K562 (cell line): ENCODE measurements at regions not wholly inside any gene's neighbourhood (a gene's known extent, or its start where the extent isn't known, plus 50 kb on each side); places are given as distances from the start of the nearest gene placed in this dataset.
"Not testable (repeated sequence)": the region's sequence is repeated elsewhere in the genome, so short reads cannot be mapped to it uniquely, and the experiment has no call there.

Experiments
- BRCA1 ChIP-seq, 2 experiments: fragments of 450-650 bp in 1 of 2; sonication (generic) in 1 of 2; formaldehyde crosslinking in 1 of 2; IDR thresholded peaks; 2 replicates each; pipeline versions ENCODE4 v1.5.0 to v1.6.1; 2017 to 2020; ENCODE audit warnings: mild to moderate bottlenecking in 1 of 2, missing genetic modification reagents in 1 of 2
- CTCF ChIP-seq, 3 experiments: IDR thresholded peaks in 2 of 3; conservative IDR thresholded peaks in 1 of 3; 2 replicates each; pipeline ENCODE4 v1.5.1; 2011 to 2012; ENCODE audit warnings: low read length in 3 of 3, mild to moderate bottlenecking in 3 of 3, control low read depth in 2 of 3, improper control_type of control experiment in 1 of 3, inconsistent platforms in 1 of 3, low read depth in 1 of 3, mixed read lengths in 1 of 3, moderate library complexity in 1 of 3; ENCODE audit not compliant: insufficient read depth in 2 of 3
- JUNB ChIP-seq: fragments of 450-650 bp; formaldehyde crosslinking; conservative IDR thresholded peaks from 2 replicates; pipeline ENCODE4 v1.4.0; 2020; ENCODE audit warnings: mild to moderate bottlenecking
- POLR2A ChIP-seq: fragments of 450-650 bp; conservative IDR thresholded peaks from 2 replicates; pipeline ENCODE4 v1.6.1; 2016
- POLR2AphosphoS5 ChIP-seq: IDR thresholded peaks from 2 replicates; pipeline ENCODE4 v1.6.1; 2011; ENCODE audit warnings: mild to moderate bottlenecking, low read depth, low read length, moderate library complexity; ENCODE audit not compliant: control insufficient read depth, insufficient read depth
- SIN3B ChIP-seq: fragments of 450-650 bp; IDR thresholded peaks from 2 replicates; pipeline ENCODE4 v1.6.1; 2017; ENCODE audit warnings: low read depth, mild to moderate bottlenecking, moderate library complexity
- ZSCAN29 ChIP-seq: fragments of 450-650 bp; IDR thresholded peaks from 2 replicates; pipeline ENCODE4 v1.6.1; 2017

GRCh38 chr9:39503178-39503577 is 147.7 kb downstream of the SPATA31A1 start:
- not testable (repeated sequence) for TF ChIP-seq POLR2AphosphoS5; CTCF (IDR thresholded peaks at IDR 0.05 in 2 of 3, conservative IDR thresholded peaks at IDR 0.05 in 1 of 3; ENCODE audit: insufficient read depth in 2 of 3, low read depth in 1 of 3, low read length in 3 of 3); JUNB (CRISPR knock-in tag); ZSCAN29; POLR2A; BRCA1 (IDR thresholded peaks at IDR 0.05); BRCA1 (CRISPR knock-in tag; IDR thresholded peaks at IDR 0.05); SIN3B
